GM19455 (cell line): ENCODE measurements at regions not wholly inside any gene's neighbourhood (a gene's known extent, or its start where the extent isn't known, plus 50 kb on each side); places are given as distances from the start of the nearest gene placed in this dataset.
"Not testable (repeated sequence)": the region's sequence is repeated elsewhere in the genome, so short reads cannot be mapped to it uniquely, and the experiment has no call there.

Source experiments
- ATAC-seq: cut with Tn5 transposase; IDR thresholded peaks from one replicate; pipeline ENCODE4 v1.9.1; 2021; ENCODE audit not compliant: unreplicated experiment

DNA sequence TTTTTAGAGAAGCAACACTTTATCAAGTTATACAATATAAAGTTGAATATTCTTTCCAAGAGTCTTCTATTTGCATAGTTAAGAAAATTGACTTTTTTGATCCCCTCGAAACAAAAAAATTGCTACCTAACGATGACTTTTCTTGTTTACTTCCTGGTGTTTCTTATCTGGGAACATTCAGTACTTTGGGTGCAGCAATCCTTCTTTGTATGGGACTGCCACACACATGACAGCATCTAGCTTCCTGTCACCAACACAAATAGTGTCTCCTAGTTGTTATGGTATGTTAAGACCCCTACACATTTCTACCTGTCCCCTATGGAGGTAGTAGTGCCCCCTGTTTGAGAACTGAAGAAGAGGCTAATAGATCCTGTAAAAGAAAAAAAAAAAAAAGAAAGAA, 841.7 kb upstream of the FAT3 start:
- no peak for ATAC-seq

DNA sequence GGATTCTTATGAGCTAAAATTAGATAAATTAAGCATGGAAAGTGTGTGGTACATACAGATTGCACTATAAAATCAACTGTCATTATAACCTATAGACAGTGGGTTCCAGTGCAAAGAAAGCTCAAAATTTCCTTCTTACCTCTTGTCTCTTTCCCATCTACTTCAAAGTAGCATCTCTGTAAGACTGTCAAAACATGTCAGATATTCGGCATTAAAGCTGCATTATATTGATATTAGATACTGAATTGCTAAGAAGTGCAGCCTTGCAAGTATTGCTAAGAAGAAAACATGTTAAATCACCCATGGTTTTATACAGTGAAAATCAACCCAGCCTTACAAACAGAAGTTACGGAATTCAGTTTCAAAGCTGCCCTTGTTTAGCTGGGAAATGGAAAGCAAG, 849.8 kb upstream of the FAT3 start:
- no peak for ATAC-seq

DNA sequence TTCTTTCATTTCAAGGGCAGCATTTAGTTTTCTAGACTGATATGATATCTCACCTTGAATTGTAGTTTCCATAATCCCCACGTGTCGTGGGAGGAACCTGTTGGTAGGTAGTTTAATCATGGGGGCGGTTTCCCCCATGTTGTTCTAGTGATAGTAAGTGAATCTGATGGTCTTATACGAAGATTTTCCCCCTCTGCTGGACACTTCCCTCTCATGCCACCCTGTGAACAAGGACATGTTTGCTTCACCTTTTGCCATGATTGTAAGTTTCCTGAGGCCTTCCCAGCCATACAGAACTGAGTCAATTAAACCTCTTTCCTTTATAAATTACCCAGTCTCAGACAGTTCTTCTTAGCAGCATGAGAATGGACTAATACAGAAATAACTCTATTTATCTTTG, 851.1 kb upstream of the FAT3 start:
- ATAC-seq = no peak

DNA sequence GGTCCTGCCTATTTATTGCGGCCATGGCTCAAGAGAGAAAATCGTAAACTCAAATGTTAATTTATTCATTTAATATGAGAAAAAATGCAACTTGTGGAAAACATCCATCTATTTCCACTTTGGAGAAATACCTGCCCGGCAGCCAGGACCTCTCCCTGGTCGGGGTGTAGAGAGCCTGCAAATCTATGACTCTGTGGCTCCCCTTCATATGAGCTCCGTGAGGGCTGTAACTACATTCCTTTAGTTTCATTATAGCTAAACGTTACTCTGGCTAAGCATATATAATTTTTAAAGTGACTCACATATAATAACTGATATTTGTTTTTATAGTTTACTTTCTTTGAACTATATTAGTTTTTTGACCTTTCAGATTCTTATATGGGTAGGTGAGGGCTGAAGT, 857.8 kb upstream of the FAT3 start:
- no peak for ATAC-seq

DNA sequence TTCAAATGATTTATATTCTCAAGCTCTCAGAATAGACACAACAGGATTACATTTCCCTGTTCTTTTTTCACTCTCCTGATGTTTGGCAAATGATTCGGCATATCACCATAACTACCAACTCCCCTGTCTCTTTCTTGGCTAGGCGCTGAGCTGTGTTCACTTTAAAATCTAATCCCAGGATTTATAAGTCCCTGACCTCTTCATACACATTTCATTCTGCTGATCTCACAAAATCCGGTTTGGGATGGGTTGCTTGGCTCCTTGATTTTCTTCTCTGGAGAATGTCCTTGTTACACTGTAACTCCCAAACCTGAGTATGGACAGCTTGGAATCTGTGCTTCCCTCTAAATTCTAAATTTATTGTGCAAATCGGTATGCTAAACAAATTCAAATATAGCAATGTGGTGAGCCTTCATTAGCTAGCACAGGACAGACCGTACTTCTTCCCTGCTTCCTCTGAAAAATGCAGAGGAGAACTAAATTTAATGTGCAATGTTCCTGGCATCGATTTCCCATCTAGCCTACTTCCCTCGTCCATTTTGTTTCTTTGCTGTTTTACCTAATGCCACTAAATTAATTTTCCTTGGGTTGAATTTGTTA, 858.5 kb upstream of the FAT3 start:
- ATAC-seq = no peak

DNA sequence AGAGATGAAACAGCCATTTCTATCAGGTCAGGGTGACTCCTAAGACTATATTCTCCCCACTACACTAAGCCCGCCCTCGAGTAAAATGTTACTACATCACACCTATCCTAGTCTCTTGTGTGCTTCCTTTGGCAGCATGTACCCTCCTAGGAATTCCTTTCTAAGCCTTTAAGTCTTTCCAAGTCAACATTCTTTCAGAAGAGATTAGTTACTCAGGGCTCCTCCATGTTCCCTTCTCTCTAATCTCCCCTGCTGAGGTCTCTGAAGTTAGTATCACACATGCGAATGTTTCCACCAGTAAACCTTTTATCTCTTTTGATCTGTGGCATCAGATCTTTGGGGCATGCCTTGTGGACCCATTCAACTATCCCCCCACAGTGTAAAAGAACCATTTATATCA, 873.7 kb upstream of the FAT3 start:
- ATAC-seq = no peak

DNA sequence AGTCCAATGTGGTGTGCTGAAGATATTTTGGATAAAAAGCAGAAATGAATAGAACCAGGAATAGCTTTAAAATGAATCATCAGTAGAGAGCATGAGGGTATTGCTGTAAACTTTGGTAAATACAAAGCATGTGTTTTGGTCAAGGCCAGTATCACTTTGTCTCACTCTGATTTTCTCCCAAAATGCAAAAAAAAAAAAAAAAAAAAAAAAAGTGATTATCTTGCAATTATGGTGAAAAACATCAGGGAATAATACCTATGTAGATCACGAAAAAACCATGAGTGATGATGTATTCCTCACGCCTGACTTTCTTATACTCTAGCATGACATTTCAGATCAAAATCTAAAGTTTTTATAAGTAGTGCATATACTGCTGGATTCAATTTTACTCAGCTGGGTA, 897.9 kb upstream of the FAT3 start:
- ATAC-seq = no peak

DNA sequence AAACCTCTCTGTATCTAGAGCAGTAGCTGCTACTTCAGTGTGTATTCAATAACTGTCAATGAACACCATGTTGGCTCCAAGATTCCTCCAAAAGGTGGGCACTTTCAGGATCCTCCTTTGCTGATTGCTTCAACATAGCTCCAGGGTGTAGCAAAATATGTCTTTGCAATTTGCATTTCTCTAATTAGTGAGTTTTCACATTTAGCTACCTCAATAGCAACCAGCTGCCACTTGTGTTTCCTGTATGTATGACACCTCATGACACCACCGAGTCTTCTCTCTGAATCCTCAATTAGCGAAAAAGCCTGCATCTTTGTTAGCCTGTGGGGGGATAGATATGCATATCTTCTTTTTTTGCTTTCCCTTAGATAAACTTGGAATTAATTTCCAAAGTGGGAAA, 898.3 kb upstream of the FAT3 start:
- no peak for ATAC-seq

DNA sequence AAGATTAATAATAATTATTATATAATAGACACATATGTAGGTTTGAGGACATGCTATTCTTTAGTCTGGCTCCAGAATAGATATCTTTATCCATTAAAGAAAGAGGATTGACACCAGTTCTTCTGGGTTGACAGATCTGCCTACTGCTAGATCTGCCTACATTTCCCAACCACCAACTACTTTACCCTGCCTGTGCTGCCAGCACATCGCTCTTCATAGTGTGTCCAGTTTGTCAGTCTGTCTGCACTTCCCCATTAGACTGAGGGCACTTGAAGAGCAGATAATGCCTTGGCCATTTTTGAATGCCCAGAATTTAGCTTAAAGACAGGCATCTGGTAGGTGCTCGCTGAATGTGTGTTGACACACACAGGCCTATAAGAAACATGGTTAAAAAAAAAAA, 910.1 kb upstream of the FAT3 start:
- no peak for ATAC-seq

DNA sequence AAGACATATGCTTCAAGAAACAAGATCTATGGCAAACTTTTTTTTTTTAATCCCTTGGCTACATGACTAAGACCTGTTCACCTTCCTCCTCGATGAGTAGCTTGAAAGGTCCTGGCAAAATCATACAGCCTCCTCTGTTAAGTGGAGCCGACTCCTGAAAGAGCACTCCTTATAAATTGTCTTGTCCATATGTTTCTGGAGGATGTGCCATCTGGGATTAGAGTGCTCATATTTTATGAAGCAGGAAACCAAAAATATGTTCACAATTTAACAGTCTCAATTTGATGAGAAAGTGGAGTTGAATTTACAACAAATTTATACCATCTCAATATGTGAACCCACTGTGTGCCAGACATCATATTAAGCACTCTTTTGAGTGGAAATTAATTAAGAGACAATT, 912.1 kb upstream of the FAT3 start:
- ATAC-seq = no peak

DNA sequence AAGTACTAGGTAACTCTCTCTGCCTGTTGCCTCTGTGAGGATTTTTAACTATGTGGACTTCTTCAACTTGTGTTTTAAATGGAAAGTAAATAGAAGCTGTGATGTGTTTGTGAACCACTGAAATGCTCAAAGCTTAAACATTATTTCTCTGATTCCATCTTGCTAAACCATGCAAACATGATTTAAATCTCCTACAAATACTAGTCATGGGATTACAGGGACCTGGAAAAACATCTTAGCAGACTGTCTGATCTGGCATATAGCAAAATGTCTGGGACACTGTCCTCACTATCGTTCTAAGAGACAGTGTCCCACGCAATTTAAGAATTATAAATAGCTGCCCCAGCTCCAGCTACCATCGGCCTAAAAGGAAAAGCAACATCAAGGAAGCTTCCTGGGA, 914.5 kb upstream of the FAT3 start:
- ATAC-seq = no peak

DNA sequence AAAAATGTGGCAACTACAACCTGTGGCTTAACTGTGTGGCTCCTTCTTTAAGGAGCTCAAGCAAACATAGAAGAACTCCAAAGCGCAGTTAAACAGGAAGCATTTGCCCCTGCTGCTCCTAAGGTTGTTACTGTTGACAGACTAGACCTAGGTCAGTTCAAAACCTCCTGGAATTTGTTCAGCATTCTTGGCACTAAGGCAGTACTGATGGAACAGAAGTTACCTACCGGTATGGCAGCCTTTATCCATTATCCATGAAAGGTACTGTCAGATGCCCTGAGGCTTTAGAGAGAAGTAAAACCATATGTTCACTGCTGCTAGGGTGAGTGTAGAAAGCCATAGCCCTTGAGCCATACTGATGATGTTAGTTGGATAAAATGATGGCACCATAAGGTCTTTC, 916.5 kb upstream of the FAT3 start:
- no peak for ATAC-seq

DNA sequence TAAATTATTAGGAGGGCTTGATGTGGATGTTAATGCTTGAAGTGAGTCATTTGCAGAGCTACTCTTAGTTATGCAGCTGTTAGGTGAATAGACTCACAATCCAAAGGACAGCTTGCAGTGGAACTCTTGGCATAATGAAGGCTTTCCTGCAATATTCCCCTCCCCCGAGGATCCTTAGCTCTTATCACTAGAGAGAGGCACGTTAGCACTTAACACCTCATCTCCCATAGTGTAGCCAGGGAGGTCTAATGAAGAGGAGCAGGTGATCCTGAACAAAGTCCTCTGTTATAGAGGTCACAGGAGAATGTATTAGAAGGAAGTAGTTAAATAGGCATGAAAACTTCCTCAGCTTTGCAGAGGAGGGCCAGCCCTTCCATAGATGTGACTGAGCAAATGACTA, 919.2 kb upstream of the FAT3 start:
- no peak for ATAC-seq

DNA sequence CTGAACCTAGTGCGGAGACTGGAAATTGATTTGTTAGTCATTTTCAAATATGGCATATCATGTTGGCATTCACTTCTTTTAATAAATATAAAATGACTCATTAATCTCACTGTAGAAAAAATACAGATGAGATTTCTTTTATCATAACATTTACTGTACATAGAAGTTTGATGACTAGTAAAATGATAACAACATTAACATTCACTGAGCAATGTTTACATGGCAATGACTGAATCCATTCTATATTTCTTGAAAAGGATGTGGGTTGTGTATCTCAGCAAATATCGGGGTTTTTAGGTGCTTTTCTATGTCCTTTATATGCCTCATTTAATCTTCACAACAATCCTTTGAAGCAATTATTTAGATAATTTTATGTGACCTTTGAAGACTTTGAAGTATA, 920.9 kb upstream of the FAT3 start:
- ATAC-seq = no peak

DNA sequence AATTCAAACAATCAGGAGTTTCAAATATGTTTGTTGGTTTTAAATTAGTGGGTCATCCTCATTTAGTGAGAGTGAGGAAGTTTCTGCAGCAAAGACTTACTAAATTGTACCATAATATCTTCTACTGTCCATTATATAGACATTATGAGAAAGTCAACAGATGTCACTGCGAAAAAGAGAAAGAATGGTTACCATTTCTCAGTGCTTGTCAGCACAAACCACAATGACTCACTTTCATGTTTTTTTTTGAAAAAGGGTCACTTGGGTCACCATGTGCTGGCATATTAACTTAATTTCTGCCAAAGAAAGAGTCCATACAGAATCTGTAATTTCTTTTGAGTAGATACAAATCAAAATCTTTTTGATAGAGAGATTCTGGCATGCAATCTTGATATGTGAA, 924.6 kb upstream of the FAT3 start:
- ATAC-seq = no peak

DNA sequence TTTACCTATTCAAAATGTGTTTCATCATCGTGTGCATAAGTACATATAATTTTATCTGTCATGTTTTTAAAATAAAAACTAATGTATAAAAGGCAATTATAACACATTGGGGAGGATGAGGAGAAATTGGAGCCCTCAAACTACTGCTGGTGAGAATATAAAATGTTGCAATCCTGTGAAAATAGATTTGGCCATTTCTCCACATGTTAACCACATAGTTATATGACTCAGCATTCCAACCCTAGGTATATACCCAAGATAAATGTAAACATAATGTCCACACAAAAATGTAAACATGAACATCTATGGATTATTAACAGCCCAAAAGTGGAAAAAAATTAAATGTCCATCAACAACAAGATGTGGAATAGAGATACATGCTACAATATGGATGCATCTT, 928.0 kb upstream of the FAT3 start:
- no peak for ATAC-seq

DNA sequence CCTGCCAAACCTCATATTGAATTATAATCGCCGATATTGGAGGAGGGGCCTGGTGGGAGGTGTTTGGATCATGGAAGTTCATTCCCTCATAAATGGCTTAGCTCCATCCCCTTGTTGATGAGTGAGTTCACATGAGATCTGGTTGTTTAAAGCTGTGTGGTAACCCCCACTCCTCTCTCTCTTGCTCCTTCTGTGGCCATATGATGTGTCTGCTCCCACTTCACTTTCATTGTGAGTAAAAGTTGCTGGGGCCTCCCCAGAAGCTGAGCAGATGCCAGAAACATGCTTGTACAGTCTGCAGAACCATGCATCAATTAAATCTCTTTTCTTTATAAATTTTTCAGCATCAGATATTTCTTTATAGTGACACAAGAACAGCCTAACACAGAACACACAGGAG, 929.0 kb upstream of the FAT3 start:
- peak; percentile 52 for ATAC-seq

DNA sequence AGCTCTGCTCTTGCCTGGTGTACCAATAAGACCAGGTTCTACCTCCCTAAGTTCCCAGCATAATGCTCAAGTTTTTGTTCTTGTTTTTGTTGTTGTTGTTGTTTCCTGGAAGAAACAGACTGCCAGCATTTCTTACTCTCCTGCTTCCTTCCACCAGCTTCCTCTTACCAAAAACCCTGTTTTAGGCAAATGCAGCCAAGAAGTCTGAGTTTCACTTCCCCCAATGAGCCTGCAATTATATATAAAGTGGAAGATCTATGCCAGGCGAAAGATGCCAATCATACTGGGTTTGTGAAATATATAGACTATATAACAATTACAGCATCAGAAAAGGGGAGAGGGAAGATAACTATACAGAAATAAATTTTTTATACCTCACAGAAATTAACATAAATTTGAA, 931.5 kb upstream of the FAT3 start:
- ATAC-seq = no peak

DNA sequence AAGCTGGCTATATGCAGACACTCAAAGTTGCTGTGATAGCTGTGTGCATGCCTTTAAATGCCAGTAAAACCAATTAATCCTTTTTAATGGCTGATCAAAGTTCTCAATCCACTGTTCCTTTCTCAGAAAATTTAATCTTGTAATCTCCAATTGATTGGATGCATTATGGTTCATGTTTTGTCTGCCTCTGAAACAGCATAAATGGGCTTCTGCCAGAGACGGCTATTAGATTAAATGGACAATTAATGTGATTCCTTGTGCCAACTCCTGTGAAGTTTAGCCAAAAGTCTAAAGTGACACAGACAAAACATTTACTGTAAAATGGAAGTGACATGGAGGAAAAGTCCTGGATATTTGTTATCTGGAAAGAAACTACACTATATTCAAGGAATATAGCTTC, 952.5 kb upstream of the FAT3 start:
- ATAC-seq = no peak

DNA sequence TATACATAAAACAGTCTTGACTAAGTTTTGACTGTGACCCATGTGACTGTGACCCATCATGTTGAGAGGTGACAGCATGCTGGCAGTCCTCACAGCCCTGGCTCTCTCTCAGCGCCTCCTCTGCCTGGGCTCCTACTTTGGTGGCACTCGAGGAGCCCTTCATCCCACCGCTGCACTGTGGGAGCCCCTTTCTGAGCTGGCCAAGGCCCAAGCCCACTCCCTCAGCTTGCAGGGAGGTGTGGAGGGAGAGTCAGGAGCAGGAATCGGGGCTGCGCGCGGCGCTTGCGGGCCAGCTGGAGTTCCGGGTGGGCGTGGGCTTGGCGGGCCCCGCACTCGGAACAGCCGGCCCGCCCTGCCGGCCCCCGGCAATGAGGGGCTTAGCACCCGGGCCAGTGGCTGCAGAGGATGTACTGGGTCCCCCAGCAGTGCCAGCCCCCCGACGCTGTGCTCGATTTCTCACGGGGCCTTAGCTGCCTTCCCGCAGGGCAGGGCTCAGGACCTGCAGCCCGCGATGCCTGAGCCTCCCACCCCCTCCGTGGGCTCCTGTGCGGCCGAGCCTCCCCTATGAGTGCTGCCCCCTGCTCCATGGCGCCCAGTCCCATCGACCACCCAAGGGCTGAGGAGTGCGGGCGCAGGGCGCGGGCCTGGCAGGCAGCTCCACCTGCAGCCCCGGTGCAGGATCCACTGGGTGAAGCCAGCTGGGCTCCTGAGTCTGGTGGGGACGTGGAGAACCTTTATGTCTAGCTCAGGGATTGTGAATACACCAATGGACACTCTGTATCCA, 955.9 kb upstream of the FAT3 start:
- ATAC-seq = not testable (repeated sequence)

DNA sequence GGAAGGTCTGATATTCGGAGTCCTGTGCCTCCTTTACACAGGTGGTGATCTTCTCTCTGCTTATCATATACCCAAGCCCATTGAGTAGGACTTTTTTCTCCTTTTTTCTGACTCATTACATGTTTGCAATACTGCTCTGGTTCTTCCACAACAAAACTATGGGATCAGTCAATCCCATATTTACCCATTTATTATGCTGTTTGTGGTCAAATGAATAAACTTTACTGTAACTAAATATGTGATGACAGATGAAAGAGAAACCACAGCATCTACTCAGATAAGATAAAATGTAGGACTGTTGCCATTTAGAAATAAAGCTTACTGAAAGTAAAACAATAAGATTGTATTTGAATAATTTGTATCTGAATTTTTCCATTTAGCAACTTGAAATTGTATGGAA, 958.7 kb upstream of the FAT3 start:
- ATAC-seq = no peak

DNA sequence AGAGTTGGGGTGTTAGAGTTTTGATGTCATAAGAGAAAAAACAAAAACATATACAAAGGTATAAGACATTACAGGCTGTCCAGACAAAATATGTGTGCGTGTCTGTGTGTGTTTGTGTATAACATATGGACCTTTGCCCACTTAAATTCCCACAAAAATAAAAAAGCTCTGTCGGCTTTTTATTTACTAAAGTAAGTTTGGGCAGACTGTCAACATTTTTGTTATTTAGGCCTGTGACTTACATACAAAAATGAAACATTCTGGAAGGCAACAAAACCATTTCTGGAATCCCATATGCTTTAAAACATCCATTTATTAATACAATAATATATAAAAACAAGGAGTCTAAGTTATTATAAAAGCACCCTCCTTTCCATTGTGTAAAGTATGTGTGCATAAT, 960.1 kb upstream of the FAT3 start:
- ATAC-seq = no peak
